ENCODE measurements at regions not wholly inside any gene's neighbourhood (a gene's known extent, or its start where the extent isn't known, plus 50 kb on each side); places are given as distances from the start of the nearest gene placed in this dataset.
"Not testable (repeated sequence)": the region's sequence is repeated elsewhere in the genome, so short reads cannot be mapped to it uniquely, and the experiment has no call there.

DNA sequence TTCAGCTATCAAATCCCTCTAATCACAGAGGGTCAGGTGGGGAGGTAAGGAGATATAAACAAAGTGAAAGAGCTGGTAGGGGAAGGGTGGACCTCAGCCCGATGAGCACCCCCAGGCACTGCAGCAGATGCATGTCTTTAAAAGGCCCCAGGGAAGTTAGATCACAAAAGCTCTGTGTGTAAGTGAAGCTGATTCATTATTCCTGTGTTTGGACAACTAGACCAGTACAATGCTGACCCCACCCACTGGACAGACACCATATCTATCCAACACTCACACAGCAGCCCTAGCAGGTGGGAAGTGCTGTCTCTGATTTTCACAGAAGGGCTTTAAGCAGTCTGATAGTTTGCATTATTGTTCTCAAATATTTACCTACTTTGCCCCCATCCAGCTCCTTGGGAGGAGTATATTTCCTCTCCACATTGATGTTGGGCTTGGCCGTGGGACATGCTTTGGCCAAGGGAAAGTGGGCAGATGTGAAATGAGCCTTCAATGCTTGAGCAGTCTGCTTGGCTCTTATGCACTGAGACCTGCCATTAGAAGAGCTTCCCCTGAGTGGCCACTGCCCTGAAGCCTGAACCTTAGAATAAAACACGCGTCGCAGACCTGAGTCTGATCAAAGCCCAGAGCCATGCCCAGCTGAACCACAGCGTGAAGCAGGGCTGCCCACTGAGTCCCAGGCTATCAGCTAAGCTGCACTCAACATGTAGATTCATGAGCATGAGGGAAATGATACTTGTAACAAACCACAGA lies 111.4 kb downstream of the COPS8 start:
- no peak for DNase-seq

DNA sequence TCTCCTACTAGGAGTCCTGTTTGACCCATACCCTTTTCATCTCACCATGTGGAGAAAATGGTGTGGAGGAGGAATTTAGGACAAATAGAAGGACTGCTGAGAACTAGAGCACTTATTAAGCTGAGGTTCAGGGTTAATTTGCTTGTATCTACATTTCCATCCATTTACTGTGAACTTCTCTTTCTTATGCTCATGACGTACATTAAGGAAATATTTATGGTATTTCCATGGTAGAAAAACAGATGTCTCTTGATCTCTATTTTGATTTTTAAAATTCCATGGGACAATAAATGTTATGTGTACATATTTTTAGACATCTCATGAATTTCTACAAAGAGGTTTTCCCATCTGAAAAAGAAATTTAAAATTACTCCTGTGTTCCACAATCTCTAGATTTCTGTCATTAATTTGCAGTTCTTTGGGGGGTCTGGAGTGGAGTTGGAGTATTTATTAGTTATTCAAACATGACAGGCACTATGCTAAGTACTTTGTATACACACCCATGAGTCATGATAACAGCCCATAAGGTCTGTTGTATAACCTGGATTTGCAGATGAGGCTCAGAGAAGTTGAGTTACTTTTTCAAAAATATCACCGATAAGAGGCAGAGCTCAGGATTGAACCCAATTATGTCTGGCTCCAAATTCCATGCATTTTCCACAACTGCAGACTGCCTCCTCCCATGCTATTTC lies 112.6 kb downstream of the COPS8 start:
- no peak for DNase-seq

DNA sequence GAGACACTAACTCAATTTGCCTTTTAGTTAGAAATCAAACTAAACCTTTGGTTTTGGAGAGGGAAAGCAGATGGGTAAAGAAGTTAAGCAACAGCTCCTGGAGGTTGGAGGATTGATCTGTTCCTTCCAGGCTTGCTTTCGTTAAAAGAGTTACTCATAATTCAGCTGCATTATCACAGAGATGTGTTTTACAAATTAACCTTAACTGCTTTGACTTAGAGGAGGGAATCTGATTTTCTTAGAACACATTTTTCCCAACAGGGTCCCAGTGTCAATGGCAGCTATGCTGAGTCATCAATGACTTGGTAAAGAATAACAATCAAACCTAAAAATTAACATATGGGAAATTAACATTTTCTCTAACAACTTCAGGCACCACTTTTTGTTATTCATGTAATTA lies 113.4 kb downstream of the COPS8 start:
- DNase-seq = no peak

DNA sequence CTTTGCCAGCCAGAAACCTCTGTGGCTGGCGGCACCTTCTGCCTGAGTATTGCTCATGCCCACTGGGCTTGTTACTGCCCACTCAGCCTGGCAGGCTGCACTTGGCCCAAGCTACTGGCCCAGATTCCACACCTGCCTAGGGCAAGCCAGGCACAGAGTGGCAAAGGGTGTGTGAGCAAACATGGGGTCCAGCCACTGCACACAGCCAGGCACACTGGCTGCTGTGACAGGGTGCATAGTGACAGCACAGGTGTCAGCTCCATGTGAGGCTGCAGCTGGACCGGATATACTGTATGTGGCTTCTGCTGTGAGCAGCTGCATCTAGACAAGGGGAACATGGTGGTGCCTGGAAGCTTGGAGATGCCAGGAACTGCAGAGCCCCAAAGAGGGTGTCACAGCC lies 113.9 kb downstream of the COPS8 start:
- DNase-seq = no peak

DNA sequence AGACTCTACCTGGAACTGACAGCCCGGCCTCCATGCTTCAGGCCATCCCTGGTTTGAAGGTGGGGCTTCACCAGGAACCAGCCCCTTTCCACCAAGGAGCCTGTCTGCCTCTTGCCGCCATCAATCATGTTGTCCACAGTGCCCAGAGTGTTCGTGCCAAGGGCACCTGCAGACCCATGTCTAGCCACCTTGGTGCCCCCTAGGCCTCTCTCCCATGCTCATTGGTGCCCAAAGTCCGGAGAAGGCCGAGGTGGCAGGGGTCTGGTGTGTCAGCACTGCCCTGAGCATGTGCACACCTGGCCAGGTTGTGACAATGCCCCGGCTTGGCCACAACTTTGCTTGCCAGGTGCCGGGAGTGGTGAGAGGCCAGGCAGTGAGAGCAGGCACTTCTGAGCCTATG lies 114.8 kb downstream of the COPS8 start:
- DNase-seq = no peak

DNA sequence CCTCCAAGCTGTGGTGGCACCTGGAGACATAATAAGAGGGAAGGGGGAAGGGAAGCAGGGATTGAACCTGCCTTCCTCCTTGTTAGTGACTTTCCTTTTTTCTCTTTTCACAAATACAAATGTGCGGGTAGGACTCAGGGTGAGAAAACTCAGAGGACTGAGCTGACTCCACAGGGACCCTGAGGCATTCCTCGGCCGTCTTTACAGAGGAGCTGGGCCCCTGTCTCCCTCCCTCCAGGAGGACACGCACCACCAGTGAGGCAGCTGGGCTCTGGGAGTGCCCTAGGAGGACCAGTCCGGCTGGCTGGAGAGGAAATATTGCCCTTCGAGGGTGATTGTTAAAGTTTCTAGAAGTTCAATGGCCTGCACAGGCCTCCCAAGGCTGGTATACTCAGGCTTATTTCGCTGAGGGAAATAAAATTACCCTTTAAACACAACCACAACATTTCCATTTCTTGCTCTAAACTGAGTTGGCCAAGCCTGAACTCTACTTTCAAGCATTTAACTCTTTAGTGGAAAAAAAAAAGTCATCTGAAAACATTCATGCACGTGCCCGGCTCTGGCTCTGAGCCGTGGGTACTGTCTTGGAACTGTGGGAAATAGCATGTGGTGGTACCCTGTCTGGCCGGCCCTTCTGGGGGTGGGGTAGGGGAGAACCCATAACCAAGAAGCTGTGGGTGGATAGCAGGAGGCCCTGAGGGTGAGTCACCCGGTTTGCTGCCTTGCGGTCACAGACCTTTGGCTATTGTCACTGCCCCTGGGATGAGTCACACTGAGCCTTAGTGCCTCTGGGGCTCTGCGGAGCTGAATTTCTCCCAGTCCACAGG lies 116.0 kb downstream of the COPS8 start:
- DNase-seq = no peak

DNA sequence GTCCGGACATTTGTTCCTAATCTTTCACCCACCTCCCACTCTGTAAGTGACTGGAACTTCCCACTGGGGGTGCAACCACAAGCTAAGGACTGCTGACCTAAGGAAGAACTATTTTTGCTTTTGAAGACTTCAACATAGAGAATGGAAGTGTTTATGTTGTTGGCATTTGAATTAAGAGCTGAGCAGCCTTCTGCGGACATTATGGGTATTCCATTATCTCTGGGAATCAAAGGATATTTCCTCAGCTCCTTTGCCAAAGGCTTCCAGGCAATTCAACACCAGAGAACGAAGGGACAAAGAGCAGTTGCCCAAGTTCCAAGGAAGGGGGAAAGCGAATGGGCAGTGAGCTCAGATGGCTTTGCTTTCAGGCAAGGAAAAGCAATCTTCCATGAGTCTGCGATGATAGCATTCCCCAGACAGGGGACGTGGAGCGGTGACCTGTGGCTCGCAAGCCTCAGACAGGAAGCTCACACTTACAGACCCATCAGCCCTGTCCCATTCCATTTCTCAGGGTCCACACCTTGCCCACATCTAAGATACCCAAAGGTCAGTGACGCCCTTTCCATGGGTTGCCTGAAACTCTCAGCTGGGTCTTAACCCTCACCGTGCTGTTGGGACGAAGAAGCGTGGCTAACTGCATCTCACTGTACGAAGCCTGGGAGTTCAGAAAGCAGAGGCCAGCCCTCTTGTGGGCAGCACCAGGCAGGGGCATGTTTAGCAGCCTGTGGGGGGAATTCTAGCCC lies 116.8 kb downstream of the COPS8 start:
- no peak for DNase-seq

DNA sequence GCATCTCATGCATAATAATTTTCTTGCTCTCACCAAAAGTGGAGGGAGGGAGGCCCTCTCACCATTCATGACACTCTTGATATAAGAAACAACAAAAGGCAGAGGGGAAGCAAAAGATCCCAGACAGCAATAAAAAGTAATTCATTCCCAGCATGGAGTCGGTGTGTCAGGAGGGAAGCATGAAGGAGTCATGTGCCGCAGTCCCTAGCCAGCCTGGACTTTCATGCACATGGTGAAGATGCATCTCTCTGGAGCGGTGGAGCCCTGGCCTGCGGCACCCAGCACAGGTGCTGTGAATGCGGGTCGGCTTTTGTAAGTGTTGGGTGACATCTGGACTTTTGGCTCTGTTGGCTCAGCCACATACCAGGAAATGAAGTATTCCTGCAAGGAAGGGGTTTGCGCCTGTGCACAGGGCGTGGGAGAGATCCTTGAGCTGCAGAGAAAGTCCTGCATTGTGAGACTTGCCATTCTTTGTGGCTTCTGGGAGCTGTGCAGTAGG lies 119.4 kb downstream of the COPS8 start:
- DNase-seq = no peak

DNA sequence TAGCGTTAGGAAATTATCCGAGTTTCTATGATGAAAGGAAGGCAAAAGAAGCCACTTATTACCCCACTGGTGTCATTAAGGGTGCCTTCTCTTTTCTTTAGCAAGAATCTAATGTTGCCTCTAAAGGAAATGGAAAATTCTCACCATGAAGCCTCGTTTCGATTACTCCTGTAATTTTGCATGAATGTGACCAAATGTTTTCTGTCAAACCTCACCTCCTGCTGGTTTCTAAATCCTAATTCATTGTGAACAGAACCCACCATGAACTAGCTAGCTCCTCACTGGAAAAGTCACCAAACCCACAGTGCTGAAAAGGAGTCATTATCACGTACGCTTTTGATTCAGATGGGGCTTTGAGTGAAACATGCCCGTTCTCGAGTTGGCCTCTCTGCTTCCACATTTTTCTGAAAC lies 119.9 kb downstream of the COPS8 start:
- no peak for DNase-seq

DNA sequence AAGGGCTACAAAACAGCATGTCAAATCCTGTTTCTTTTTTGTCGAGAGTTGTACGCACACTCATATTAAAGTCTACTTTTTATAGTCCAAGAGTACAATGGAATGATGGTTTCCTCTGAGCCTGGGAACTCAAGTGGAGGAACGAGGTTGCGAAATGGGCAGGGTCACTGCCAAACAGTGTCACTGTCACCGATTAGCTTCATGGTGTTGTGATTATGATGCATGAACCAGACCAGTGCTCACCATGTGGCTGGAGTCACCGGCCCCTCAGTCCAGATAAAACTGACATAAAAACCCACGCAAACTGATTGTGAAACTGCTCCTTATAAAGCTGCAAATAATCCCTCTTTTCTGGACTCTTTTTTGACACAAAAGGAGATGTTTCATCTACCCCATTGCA lies 122.0 kb downstream of the COPS8 start:
- DNase-seq = no peak

DNA sequence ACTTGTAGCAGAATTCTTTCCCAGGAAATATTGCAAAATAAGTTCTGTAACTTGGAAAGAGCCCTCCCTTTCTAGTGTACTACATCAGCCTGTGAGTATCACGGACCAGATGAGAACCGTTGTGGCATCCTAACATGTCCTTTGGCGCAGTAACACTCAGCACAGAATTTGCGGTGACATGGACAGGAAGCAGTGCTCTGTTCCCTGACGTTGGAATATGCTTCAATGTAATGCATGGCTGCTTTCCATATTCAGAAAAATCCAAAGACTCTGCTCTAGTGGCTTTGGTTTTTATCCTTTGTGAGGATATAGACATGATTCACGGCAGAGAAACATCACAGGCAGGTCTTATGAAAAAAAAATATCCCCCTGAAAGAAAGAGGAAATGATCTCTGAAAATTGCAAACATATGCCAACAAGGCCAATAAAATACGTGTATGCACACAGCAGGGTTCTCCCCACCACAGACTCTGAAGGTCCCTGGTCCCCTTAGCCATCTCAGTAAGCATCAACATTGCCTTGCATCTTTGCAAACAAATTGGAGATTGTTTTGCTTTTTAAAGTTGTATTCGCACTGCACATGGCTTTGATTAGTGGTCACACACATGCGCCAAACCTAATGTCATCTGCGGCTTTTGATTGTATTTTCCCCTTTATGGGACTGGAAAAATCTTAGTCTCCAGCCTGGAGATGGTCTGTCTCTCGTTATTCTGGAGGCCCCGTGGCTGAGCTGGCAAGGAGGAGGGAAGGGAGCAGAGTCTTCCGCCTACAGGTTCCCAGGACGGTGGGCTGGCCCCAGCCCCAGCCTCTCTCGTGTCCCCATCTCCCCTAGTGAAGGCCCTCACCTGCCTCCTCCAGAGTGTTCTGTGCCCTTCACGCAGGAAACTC lies 122.9 kb downstream of the COPS8 start:
- DNase-seq = no peak

DNA sequence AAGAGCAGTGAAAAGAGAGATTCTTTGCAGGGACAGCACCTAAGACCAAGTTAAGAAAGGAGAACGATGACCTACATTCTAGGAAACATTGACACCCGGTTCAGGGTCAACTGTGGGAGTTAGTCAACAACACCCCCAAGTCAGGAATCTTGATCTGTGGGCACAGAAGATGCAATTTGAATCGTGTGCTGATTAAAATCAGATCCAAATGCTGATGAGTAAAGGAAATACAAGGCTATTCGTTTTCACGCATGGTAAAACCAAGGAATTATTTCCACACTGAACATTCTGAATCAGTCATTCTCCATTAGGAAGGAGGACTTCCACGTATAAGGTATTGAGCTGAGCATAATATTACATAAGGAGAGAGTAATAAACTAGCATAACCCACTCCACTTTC lies 124.2 kb downstream of the COPS8 start:
- no peak for DNase-seq

DNA sequence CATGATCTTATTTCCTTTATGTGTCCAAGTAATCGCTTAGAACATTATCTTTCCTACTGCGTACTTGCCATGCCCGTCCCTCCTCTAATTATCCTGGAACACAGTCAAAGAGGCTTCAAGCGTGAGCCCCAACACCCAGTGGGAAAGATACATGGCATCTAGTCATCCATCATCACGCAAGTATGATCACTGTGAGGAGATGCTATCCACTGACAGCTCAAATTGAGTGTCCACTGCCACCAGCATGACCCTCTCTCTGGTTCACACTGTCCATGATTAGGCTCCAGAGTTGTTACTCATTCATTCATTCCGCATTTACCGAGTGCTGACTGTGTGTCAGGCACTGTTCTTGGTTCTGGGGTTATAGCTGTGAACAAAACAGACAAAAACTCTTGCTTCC lies 124.6 kb downstream of the COPS8 start:
- DNase-seq = no peak

DNA sequence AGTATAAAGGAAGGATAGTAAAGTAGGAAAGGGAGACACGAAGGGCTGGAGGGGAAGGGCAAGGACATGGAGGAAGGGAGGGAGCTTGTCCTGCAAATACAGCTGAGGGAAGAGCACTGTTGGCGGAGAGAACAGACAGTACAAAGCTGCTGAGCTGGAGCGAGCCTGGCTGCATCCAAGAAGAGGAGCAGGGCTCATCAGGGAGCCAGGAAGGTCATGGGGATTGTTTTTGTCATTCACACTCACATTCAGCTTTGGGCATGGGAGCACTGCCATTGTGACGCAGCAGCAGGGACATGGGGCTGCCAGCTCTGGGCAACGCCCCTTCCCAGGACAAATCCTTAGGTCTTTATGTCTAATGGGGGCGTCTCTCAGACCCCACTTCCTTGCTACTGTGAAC lies 125.1 kb downstream of the COPS8 start:
- DNase-seq = no peak

DNA sequence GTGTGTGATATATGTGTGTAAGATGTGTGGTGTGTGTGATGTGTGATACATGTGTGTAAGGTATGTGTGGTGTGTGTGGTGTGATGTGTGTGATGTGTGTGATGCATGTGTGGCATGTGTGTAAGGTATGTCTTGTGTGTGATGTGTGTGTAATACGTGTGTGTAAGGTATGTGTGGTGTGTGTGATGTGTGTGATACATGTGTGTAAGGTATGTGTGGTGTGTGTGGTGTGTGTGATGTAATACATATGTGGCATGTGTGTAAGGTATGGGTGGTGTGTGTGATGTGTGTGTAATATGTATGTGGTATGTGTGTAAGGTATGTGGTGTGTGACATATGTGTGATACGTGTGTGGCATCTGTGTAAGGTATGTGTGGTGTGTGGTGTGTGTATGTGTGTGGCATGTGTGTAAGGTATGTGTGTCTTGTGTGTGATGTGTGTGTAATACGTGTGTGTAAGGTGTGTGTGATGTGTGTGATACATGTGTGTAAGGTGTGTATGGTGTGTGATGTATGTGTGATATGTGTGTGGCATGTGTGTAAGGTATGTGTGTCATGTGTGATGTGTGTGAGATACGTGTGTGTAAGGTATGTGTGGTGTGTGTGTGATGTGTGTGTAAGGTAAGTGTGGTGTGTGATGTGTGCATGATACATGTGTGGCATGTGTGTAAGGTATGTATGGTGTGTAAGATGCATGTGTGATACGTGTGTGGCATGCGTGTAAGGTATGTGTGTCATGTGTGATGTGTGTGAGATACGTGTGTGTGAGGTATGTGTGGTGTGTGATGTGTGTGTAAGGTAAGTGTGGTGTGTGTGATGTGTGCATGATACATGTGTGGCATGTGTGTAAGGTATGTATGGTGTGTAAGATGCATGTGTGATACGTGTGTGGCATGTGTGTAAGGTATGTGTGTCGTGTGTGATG lies 126.9 kb downstream of the COPS8 start:
- DNase-seq = not testable (repeated sequence)

DNA sequence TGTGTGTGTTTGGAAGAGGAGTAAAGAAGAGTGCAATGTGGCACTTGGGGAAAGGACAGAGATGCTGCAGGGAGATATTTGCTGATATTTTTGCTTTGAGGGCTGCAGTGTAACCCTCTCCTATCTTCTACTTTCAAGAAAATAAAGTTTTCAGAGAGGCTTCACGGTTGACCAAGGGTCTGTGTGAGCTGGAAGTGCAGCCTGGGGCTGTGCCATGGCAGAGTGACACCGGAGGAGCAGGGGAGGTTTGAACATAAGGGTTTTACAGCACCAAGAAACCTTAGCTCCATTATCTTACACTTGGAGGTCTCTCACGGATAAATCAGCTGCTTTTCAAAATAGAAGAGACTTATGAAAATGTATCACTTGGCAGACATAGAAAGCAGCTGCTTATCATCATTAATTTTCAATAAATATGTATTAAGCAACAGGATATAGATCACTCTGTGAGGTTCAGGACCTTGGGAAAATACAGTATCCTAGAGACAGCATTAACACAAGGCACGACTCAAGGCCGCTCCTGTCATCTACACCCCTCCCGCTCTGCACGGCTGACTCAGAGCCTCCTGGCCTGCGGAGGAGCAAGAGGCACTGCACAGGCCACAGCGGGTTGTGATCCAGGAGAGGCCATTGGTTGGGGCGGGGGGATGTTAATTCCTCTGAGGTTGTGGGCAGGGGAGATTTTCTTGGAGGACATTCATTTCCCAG lies 127.8 kb downstream of the COPS8 start:
- no peak for DNase-seq

DNA sequence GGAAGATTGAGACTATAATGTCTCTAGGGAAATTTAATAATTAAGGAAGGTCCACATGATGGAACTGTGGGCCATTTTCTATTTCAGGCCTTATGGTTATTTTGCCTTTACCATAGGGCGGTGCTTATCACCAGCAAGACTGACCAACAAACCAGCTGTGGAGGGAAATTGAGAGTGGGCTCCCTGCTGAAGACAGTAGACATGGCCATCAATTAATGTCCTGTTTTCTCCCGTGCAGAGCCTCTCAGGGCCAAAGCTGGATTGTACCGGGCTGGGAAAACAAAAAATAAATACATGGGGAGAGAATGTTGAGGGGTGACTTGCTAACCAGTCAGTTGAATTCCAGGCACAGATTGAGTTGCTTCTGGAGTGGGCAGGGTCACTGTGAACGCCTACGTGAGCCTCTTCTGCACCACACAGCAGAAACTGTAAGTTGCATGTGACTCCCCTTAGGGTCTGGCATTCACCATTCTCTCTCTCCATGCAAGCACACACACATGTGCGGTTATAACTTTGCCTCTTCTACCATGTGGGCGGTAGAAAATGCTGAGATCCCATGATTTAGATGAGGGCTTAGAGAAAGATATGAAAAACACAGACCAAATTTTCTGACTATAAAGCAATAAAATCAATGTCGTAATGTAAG lies 128.5 kb downstream of the COPS8 start:
- DNase-seq = no peak

DNA sequence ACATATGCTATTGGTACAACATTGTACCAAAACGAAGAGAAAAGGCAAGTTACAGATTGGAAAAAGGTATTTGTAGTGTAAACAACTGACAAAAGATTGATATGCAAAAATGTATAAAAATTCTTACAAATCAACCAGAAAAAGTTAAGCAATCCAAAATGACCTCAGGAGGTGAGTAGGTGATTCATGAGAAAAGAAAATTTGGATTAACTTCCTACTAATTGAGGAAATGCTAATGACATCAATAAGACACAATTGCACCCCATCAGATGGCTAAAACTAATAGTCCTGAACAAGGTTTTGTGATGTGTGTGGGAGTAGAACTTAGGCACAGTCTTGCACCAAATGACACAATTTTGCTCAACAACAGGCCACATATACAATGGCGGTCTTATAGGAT lies 129.3 kb downstream of the COPS8 start:
- DNase-seq = no peak

DNA sequence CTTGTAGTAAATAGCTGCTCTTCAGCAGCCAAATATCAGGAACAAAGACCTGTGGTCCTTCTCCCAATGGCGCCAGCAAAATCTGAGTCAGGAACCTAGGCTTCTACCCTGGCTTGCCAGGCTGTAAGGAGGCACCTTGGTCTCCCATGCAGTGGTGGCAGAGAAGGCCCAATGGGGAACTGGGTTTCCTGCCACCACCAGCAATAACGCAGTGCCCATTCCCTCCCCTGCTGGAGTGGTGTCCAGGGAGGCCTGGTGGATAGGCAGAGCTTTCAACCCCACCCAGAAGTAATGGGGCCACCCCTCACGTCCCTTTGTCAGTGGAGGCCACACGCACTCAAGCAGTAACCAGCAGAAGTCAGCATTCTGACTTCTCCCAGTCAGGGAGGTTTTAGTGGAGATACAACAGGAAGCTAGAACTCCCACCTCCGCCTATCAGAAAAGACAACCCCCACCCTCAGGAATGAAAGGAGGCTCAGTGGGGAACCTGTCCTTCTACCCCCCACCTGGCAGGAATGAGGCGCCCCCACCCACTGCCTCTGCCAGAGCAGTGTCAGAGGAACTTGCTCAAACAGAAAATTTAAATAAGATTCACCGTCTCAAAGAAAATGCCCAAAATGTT lies 132.4 kb downstream of the COPS8 start:
- no peak for DNase-seq
